HG03097 (cell line): ENCODE measurements at regions not wholly inside any gene's neighbourhood (a gene's known extent, or its start where the extent isn't known, plus 50 kb on each side); places are given as distances from the start of the nearest gene placed in this dataset.

ENCODE experiments used
- ATAC-seq: cut with Tn5 transposase; IDR thresholded peaks from one replicate; pipeline ENCODE4 v1.9.1; 2021; ENCODE audit not compliant: unreplicated experiment, low FRiP score

DNA sequence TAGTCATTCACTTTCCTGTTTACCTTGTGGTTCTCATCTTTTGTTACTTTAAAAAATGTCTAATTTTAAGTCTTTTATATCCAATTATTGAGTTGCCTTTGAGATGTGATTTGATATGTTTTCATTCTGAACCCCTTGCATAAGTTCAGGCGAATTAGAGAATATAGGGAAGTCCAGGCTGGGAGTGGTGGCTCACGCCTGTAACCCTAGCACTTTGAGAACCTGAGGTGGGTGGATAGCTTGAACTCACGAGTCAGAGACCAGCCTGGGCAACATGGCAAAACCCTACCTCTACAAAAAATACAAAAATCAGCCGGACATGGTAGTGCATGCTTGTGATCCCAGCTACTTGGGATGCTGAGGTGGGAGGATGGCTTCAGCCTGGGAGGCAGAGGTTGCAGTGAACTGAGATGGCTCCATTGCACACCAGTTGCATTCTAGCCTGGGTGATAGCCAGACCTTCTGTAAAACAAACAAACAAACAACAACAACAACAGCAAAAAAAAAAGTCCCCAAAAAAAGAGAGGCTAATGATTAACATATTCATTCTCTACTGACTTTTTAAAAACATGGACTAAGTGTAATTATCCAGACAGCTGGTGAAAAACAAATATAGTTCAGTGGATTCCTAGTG is 451.1 kb upstream of the RGS6 start:
- ATAC-seq, result no peak

- ATAC-seq, result no peak
Measured at GRCh38 chr14:71482671-71483070, 449.6 kb upstream of the RGS6 start.

GRCh38 chr14:71483154-71483553 is 449.1 kb upstream of the RGS6 start:
- ATAC-seq, result no peak

GRCh38 chr14:71485833-71486232 is 446.4 kb upstream of the RGS6 start:
- no peak for ATAC-seq

DNA sequence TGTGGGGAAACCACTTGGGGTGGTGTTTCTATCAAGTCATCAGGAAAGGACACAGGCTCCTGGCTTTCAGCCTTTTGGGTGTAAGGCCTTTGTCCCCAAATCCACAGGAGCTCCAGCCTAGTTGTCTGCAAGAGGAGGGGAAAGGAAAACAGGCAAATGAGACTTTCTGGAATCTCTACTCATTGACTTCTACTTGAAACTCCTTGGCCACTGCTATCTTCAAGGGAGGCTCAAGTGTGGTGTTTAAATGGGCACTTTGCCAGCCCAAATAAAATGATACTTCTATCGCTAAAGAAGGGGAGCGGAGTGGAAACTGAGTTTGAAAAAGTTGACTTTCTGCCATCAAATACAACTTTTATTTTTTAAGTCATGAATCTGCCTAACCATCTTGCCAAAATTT is 445.9 kb upstream of the RGS6 start:
- ATAC-seq, result no peak

GRCh38 chr14:71487449-71487848 is 444.8 kb upstream of the RGS6 start:
- ATAC-seq, result no peak

- no peak for ATAC-seq
Measured at GRCh38 chr14:71487941-71488340, 444.3 kb upstream of the RGS6 start.

DNA sequence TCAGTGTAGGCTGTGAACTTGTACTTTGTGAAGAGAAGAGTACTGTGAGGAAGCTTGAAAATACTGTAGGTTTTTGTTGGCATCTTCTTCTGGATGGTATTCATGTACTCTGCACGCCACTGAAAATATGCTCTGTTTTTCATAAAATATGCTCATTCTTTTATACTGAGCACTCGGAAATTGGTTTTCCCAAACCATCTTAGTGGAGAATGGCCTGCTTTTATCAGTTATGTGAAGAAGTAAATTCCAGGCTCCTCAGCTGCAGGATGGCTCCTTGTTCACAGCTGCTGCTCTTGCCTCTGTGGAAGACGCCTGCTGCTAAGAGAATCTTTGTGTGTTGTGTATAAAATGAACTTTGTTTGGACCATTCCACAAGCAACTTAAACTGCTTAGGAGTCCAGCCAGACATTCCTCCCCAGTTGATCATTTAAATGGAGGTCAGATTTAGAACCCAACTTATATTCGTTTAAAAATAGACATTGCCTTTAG is 443.5 kb upstream of the RGS6 start:
- ATAC-seq, result no peak

DNA sequence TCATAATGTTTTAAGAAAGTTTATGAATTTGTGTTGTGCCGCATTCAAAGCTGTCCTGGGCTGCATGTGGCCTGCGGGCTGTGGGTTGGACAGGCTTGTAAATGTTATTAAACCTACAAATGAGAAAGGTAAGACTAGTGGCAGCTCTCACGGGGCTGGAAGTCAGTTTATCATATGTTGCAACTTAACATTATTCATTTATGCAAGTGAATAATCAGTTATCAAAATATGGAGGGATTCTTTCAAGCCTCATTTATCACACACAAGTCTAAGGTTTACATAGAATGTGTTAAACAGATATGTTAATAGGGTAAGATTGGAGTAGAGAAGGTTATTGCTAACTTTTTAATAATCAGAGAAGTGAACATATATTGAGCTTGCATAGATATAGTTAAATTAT is 442.5 kb upstream of the RGS6 start:
- ATAC-seq, result no peak

- no peak for ATAC-seq
Measured at GRCh38 chr14:71491931-71492330, 440.3 kb upstream of the RGS6 start.

DNA sequence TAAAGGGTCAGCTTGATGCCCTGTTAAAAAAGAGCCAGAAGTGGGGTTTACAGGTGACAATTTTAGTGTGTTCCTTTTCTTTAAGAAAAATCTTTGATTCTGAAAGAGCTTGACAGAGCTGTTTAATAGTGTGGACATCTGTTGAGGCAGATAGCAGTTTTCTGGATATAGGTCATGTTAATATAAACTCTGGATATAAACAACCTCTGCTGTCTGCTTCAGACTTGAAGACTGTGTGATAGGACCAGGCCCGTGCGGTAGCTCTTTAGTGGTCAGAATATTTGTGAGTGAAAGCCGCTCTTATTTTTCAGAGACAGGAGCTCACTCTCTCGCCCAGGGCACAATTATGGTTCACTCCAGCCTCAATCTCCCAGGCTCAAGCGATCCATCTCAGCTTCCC is 439.9 kb upstream of the RGS6 start:
- ATAC-seq, result no peak

DNA sequence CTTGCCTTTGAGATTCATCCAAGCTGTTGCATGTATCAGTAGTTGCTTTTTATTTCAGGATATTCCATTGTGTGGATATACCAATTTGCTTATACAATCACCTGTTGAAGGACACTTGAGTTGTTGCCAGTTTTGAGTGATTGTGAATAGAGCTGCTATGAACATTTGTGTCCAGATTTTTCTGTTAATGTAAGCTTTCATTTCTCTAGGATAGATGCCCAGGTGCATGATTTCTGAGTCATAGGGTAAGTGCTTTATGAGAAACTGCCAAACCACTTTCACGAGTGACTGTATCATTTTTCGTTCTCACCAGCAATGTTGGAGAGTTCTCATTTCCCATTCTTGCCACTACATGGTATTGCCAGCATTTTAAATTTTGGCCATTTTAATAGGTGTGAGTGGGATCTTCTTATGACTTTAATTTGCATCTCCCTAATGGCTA is 434.6 kb upstream of the RGS6 start:
- peak; percentile 62 for ATAC-seq

GRCh38 chr14:71498212-71498611 is 434.0 kb upstream of the RGS6 start:
- ATAC-seq, result no peak

- no peak for ATAC-seq
Measured at GRCh38 chr14:71499018-71499417, 433.2 kb upstream of the RGS6 start.

- ATAC-seq, result no peak
Measured at GRCh38 chr14:71507681-71508080, 424.5 kb upstream of the RGS6 start.

- no peak for ATAC-seq
Measured at GRCh38 chr14:71508901-71509300, 423.3 kb upstream of the RGS6 start.

DNA sequence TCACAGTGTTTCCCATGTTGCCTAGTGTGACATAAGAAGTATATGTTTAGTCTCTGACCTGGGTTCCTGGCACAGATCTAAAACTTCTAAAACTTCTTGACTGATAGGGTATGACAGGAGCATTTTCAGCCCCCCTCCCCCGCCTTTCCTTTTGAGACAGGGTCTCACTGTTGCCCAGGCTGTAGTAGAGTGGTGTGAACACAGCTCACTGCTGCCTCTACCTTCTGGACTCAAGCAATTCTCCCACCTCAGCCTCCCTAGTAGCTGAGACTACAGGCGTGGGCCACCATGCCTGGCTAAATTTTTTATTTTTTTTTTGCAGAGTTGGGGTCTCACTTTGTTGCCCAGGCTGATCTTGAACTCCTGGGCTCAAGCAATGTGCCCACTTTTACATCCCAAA is 421.1 kb upstream of the RGS6 start:
- no peak for ATAC-seq

- ATAC-seq, result no peak
Measured at GRCh38 chr14:71514941-71515919, 417.0 kb upstream of the RGS6 start.

DNA sequence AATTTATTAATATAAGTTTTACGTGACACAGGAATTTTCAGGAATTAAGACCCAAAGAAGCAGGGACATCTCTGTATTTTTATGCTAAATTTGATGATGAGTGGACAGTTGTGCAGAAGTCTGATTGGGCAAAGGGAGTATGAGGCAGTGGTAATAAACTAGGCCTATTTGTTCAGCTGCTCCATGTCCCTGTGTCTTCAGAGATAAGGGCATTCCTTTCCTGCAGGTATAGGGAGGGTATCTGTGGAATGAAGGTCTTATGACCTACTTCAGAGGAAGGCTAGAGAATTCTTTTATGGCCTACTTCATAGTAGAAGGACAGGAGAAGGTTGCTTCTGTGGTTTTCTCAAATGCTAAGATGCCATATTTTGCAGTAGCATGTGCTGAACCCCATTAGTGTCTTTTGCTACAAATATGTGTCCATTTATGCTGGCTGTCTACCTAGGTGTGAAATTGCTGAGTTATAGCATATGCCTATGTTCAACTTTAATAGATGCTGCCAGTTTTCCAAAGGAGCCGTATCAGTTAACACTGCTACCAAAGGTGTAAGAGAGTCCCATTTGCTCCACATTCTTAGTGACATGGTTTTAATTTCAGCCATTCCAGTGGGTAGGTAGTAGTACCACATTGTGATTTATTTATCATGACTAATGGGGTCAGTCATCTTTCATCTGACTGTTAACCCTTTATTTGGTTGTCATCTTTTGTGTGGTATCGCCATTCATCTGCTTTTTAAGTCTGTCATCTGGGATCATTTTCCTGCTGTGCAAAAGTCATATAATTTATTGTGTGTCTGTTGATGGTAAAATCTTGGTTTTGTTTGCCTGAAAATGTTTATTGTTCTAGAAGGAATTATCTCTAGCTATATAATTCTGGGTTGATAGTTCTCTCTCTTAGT is 410.7 kb upstream of the RGS6 start:
- no peak for ATAC-seq

GRCh38 chr14:71523630-71524319 is 408.5 kb upstream of the RGS6 start:
- peak; percentile 76 for ATAC-seq
